CD4-positive, alpha-beta T cell treated with Interleukin-2 at 100 ng/mL for 4 hours (primary cell): ENCODE measurements at regions not wholly inside any gene's neighbourhood (a gene's known extent, or its start where the extent isn't known, plus 50 kb on each side); places are given as distances from the start of the nearest gene placed in this dataset.

Experiments used
- DNase-seq: peaks from one replicate; pipeline ENCODE4 v3.0.0-alpha.2; 2020; ENCODE audit warnings: low spot score

DNA sequence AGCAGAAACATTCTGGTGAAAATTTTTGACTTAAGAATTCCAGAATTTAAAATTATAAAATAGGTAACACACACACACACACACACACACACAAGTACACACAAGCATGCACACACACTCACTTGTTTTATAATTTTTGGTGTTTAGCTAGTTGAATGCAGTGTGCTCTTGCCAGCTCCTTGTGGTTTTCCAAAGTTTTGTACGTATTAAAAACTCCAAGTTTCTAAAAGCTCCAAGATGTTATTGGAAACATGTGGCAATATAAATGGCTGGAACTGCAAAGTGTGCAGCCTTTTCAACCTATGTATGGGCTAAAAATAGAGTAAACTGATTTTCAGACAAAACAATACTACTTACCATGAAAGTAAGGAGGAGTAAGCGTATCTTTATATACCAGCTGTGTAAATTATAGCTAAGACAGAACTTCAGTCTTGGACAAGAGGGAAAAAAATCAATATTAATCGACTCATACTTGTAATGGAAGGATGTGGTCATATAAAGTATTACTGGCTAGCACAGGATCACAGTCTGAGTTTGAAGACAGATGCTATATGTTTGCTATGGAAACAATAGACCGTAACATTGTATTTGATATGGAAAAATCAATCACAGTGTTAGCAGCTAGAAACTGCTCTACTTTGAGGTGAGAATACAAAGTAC, 727.1 kb upstream of the GRAMD2B start:
- no peak for DNase-seq

GRCh38 chr5:125696762-125697161, 726.4 kb upstream of the GRAMD2B start:
- no peak for DNase-seq

DNA sequence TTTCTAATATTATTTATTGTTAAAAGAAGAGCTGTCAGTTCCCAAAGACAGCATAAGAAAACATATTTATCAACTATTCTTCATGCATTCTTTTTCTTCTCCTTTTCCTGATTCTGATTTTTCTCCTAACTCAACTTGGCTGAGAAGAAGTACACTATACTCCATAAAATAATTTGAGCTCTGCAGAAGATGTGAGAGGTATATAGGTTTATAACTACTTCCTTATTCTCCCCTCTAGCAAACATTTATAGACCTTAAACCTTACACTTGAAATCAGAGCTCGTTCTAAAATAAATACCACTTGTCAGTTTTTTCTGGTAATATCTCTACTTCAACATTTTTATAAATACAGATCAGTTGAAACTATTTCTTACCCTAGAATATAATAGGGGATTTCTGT, 724.8 kb upstream of the GRAMD2B start:
- DNase-seq, result no peak

DNA sequence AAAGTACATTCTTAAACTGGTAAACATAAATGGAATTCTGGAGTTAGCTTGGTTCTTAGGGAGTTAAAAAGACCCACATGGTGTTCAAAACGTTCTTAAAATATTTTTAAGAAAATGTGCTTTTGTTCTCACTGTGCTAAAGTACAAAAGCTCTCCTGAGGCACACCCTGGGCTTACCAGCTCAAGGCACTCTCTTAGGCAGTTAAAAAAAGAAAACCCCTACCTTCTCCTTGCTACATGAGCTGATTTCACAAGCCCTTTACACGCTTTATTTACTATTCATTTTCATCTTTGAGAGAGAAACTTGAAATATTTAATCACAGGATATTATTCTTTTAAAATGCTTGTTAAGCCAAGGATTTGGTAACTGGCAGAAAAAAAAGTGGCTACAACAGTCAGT, 723.3 kb upstream of the GRAMD2B start:
- DNase-seq, result no peak

- no peak for DNase-seq
These were observed 722.8 kb upstream of the GRAMD2B start for GRCh38 chr5:125700380-125700861.

GRCh38 chr5:125703616-125704015, 719.6 kb upstream of the GRAMD2B start:
- no peak for DNase-seq

GRCh38 chr5:125704888-125705287, 718.3 kb upstream of the GRAMD2B start:
- no peak for DNase-seq

DNA sequence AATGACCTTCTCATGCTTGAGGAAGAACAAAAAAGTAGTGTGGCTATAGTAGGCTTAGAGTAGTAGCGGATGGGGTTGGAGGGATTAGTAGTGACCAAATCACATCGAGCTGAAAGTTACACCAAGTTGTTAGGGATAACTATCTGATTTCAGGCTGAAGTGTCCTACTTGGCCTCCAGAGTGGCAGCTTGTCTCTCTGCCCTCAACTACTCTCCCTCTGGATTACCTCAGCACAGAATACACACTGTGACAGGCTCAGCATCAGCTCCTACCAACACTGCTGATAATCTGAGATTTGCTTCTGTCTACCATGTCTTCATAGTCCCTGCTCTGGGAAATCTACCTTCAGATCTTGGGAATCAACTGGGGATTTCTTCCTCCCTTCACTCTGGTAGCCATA, 714.6 kb upstream of the GRAMD2B start:
- DNase-seq, result no peak

GRCh38 chr5:125710745-125711144, 712.5 kb upstream of the GRAMD2B start:
- no peak for DNase-seq

GRCh38 chr5:125712397-125712796, 710.8 kb upstream of the GRAMD2B start:
- no peak for DNase-seq

- DNase-seq, result no peak
These were observed 710.0 kb upstream of the GRAMD2B start for GRCh38 chr5:125713109-125713805.

GRCh38 chr5:125715216-125715615, 708.0 kb upstream of the GRAMD2B start:
- DNase-seq, result no peak

GRCh38 chr5:125717209-125717608, 706.0 kb upstream of the GRAMD2B start:
- DNase-seq, result no peak

GRCh38 chr5:125719681-125720347, 703.4 kb upstream of the GRAMD2B start:
- no peak for DNase-seq

GRCh38 chr5:125720348-125720685, 702.9 kb upstream of the GRAMD2B start:
- no peak for DNase-seq

GRCh38 chr5:125720721-125721120, 702.5 kb upstream of the GRAMD2B start:
- no peak for DNase-seq

DNA sequence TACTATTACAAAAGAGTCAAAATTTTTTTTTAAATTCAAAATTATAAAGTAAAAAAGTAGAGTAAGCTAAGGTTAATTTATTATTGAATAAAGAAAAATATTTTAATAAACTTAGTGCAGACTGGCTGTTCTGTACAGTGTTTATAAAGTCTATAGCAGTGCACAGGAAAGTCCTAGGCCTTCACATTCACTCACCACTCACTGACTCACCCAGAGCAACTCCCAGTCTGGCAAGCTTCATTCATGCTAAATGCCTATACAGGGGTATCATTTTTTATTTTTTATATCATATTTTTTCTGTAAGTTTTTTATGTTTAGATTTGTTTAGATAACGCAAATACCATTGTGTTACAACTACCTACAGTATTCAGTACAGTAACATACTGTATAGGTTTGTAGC, 700.7 kb upstream of the GRAMD2B start:
- DNase-seq, result no peak

DNA sequence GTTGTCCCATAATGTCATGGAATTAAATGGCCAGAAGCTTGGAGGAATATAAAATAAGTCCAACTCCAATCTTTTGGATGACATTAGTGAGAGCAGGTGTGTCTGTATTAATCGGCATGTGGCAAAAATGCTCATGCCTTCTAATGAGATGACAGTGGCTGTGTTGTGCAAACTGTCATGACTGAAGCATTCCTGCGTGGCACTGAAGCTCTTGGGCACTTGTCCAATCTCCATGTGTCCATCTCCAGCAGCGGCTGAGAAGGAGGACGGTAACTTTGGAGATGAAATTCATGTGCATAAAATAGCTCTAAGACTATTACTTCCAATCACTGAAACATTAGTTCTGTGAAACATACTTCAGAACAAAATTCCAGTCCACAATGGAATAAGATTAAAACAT, 697.5 kb upstream of the GRAMD2B start:
- DNase-seq, result no peak

- DNase-seq, result no peak
These were observed 679.3 kb upstream of the GRAMD2B start for GRCh38 chr5:125743939-125744338.

DNA sequence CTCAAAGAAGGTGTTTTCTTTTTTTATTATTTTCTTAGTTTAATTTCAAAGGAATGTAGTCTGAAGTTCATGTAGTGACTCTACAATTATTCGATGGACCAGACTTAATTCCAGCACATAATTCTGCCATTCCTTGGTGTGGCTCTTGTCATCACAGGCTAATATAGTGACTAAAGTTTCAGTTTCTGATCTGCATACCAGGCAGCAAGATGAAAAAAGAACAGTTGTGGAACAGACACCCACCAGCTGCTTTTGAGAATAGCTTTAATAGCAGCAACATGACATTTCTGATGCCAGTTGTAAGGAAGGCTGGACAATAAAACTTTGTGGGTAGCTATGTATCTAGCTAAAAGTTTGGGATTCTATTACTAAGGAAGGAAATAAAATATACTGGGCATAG, 676.3 kb upstream of the GRAMD2B start:
- no peak for DNase-seq

- no peak for DNase-seq
These were observed 672.9 kb upstream of the GRAMD2B start for GRCh38 chr5:125750147-125750860.

DNA sequence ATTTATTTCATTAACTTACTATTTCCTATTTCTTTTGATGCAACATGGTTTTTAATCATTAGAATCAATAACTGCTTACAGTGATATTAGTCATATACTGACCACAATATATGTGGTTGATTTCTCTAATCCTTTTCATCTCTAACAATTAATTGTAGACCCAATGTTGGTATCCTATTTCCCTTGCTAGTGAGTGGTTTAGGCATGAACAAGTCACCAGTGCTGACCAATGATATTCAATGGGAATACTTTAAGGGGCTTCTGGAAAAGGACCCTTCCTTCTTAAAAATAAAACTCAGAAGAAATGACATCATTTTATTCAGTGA, 672.4 kb upstream of the GRAMD2B start:
- no peak for DNase-seq

GRCh38 chr5:125756456-125756855, 666.8 kb upstream of the GRAMD2B start:
- no peak for DNase-seq
